GM12878 (cell line): ENCODE measurements at regions not wholly inside any gene's neighbourhood (a gene's known extent, or its start where the extent isn't known, plus 50 kb on each side); places are given as distances from the start of the nearest gene placed in this dataset.
A peak's percentile ranks its signal among the peaks of the same experiment; 100 is the strongest.

ENCODE experiments used
- ATAC-seq: fragments of 200-7000 bp; cut with Tn5 transposase; 3 replicates; pipeline ENCODE4 v1.9.1; 2020; ENCODE audit warnings: mild to moderate bottlenecking, moderate library complexity
- BruUV-seq: library from RNA; stranded (reverse); fragments of 400-500 nt; replicated peaks from 2 replicates; lab custom pipeline; 2021; lab: Mats Ljungman, UMichigan
- CTCF ChIA-PET: fragments of 300-600 bp; sonication (Branson Sonifier 250); formaldehyde crosslinking; extraction: SDS; loops from one replicate; lab custom pipeline; 2021; ENCODE audit warnings: inconsistent platforms; lab: Yijun Ruan, JAX
- POLR2A ChIA-PET: fragments of 350-600 bp; formaldehyde crosslinking; extraction: SDS; loops from one replicate; lab custom pipeline; 2021; ENCODE audit warnings: inconsistent platforms; lab: Charles Lee
- RAD21 ChIA-PET: fragments of 300-600 bp; sonication (Branson Sonifier 250); formaldehyde crosslinking; loops from one replicate; lab custom pipeline; 2023; ENCODE audit warnings: antibody characterized with exemption; ENCODE audit not compliant: unreplicated experiment; lab: Charles Lee
- SMC1A ChIA-PET: fragments of 300-600 bp; sonication (Branson Sonifier 250); formaldehyde crosslinking; loops from one replicate; lab custom pipeline; 2023; ENCODE audit not compliant: unreplicated experiment, uncharacterized antibody; lab: Charles Lee
- DNase-seq: peaks from one replicate; pipeline ENCODE4 v3.0.0-alpha.2; 2011; ENCODE audit warnings: low read depth, low spot score
- FAIRE-seq: peaks from 3 replicates; lab custom pipeline; 2011; peaks lifted over from hg19 to GRCh38; lab: Jason Lieb, UNC
- H2AFZ ChIP-seq: 2 replicates; pipeline ENCODE4 v1.6.0; 2011; ENCODE audit warnings: low read depth, low read length, control low read depth; ENCODE audit not compliant: control insufficient read depth
- H3K27ac ChIP-seq: 2 replicates; pipeline ENCODE4 v1.5.1; 2011; ENCODE audit warnings: control low read depth; ENCODE audit not compliant: control insufficient read depth, insufficient read depth
- H3K27me3 ChIP-seq, 2 experiments: replicated peaks in 1 of 2; 2 replicates each; pipeline versions ENCODE4 v1.6.0 to v1.6.1; 2011; ENCODE audit warnings: low read length in 1 of 2; ENCODE audit not compliant: control insufficient read depth in 2 of 2, insufficient read depth in 2 of 2
- H3K36me3 ChIP-seq, 2 experiments: 2 replicates each; pipeline ENCODE4 v1.5.1; 2011; ENCODE audit warnings: low read length in 1 of 2; ENCODE audit not compliant: control insufficient read depth in 2 of 2, insufficient read depth in 2 of 2
- H3K4me1 ChIP-seq: 2 replicates; pipeline ENCODE4 v1.6.1; 2011; ENCODE audit warnings: mild to moderate bottlenecking, low read length, moderate library complexity, mixed read lengths; ENCODE audit not compliant: control insufficient read depth, insufficient read depth
- H3K4me2 ChIP-seq: 2 replicates; pipeline ENCODE4 v1.6.0; 2011; ENCODE audit warnings: control low read depth; ENCODE audit not compliant: control insufficient read depth, insufficient read depth
- H3K4me3 ChIP-seq: fragments of 200-600 bp; sonication (generic); 2 replicates; pipeline ENCODE4 v1.5.1; 2016
- H3K79me2 ChIP-seq: 2 replicates; pipeline ENCODE4 v1.6.0; 2011; ENCODE audit warnings: low read length; ENCODE audit not compliant: control insufficient read depth, insufficient read depth
- H3K9ac ChIP-seq: 2 replicates; pipeline ENCODE4 v1.8.0; 2011; ENCODE audit warnings: low read length, control low read depth, mixed read lengths; ENCODE audit not compliant: control insufficient read depth, insufficient read depth
- H3K9me3 ChIP-seq: replicated peaks from 3 replicates; pipeline ENCODE4 v1.5.1; 2011; ENCODE audit warnings: mild to moderate bottlenecking, low read length; ENCODE audit not compliant: control insufficient read depth, insufficient read depth
- H4K20me1 ChIP-seq: 2 replicates; pipeline ENCODE4 v1.6.0; 2011; ENCODE audit not compliant: control insufficient read depth, insufficient read depth
- ATF3 ChIP-seq: IDR thresholded peaks from 2 replicates; pipeline ENCODE4 v1.6.1; 2011; ENCODE audit warnings: low read depth, mild to moderate bottlenecking, low read length, moderate library complexity, borderline replicate concordance; ENCODE audit errors: extremely low read depth
- CEBPZ ChIP-seq: fragments of 150-350 bp; IDR thresholded peaks from 2 replicates; pipeline ENCODE4 v1.6.1; 2016; ENCODE audit warnings: low read depth, low read length
- JUNB ChIP-seq: IDR thresholded peaks from 2 replicates; pipeline ENCODE4 v1.6.1; 2016; ENCODE audit warnings: antibody characterized with exemption, mild to moderate bottlenecking
- SPI1 ChIP-seq: IDR thresholded peaks from 2 replicates; pipeline ENCODE4 v1.6.1; 2011; ENCODE audit warnings: low read depth, mild to moderate bottlenecking, low read length, moderate library complexity, borderline replicate concordance; ENCODE audit not compliant: insufficient read depth
- ZNF274 ChIP-seq: IDR thresholded peaks from one replicate; pipeline ENCODE4 v1.8.0; 2011; ENCODE audit not compliant: insufficient read length, insufficient read depth
- WGBS: methylation state at CpG from one replicate; pipeline ENCODE4 v1.1.6; 2016; ENCODE audit warnings: low lambda C conversion rate; ENCODE audit not compliant: insufficient replicate concordance, insufficient coverage; ENCODE audit errors: missing lambda C conversion rate; 5-methylcytosine and 5-hydroxymethylcytosine counted together
- in situ Hi-C: fragments of 300-500 bp; cut with MboI; formaldehyde crosslinking; loops from 9 replicates; pipeline ENCODE4 v1.14.3; 2018; ENCODE audit warnings: mixed read lengths
- intact Hi-C: fragments of 100-400 bp; cut with micrococcal nuclease; formaldehyde crosslinking; loops from one replicate; pipeline ENCODE4 v1.14.2; 2022; ENCODE audit not compliant: unreplicated experiment
- TF ChIP-seq, protein P1 (sequence below): fragments of 450-650 bp; IDR thresholded peaks from 2 replicates; pipeline ENCODE4 v1.6.1; 2017; ENCODE audit warnings: borderline replicate concordance

DNA sequence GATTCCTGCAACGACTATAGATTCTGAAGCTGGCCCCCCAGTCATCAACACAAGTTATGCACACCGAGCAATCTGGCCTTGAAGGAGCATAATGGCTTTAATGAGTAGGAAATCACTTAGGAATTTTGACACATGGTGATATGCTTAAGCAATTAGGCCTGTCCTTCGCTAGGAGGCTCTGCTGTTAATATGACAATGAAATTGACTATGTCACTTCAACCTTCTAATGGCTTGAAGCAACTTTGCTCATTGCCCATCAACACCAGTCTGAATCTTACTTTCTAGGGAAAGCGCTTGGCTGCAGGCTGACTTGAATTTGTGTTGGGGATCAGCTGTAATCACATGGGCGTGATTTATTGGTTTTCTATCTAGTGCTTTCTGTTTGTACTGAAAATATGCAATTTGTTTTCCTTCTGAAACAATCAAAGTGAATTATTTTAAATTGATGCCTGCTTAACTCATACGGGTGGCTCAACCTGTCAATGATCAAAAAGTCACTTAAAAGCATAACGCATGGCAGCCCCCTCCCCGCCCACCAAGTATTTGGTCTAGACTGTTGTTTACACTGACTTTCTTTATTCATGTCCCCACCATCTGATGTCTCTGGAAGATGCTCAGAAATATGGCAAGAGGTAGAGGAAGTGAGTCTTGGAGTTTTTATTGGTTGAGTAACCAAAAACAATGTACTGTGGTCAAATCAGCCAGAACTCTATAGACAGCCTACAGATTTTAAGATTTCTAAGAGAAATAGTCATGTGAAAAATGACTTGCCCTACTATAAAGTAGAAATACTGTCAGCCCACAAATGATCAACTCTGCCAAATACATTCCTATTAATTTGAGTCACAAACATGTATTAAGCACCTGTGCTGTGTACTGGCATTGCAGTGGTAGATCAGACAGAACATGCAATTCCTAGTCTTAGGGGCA is 344.9 kb downstream of the RBM43 start:
- ChIA-PET CTCF (no interaction called here), POLR2A (no interaction called here), SMC1A (no interaction called here), RAD21 (no interaction called here)
- no peaks in the 10 kb centered on the region for H3K79me2 ChIP-seq
- H4K20me1 ChIP-seq: no peaks in the 10 kb centered on the region
- no peak overlapping the region for H3K4me2 ChIP-seq
- no peaks in the 10 kb centered on the region for H3K4me1 ChIP-seq
- WGBS: 25% methylated on average over 8 of the region's 8 CpGs
- H3K27me3 ChIP-seq: no peaks in the 10 kb centered on the region
- no peak for DNase-seq
- TF ChIP-seq SPI1 (peak; percentile 28; the same call in 1 of the 2 replicates), ZNF274 (no peak)
- no TSS peak for BruUV-seq
- H3K4me3 ChIP-seq: no peak overlapping the region
- no peaks in the 10 kb centered on the region for H3K9me3 ChIP-seq
- H2AFZ ChIP-seq: no peak overlapping the region
- peak; percentile 69 for ATAC-seq
- no peaks in the 10 kb centered on the region for H3K36me3 ChIP-seq
- no peak for FAIRE-seq
- intact Hi-C loops (no loop called here), in situ Hi-C loops (no loop called here)
- H3K9ac ChIP-seq: no peak overlapping the region
- no peak overlapping the region for H3K27ac ChIP-seq

DNA sequence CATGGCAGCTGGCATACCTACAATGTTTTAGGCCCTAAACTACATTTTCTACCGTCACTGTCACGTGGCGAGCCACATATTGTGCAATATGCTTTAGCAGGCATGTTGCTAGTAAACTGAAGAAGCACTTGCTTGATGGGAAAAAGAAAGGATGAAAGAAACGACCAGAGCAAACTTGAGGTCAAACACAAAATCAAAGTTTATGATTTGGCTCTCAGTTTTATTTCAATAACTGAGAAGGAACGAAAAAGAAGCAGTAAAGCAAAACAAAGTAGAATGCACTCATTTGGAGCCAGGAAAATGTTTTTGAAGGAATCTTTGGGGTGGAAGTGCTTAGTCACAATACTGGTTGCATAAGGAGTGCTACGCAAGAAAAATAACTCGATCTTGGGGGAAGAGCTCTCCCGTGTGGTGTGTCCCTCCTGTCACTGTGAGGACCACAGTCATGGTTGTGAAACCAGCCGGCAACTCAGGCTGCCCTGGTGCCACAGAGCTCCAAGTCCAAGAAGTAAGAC is 349.8 kb downstream of the RBM43 start:
- CTCF ChIA-PET: interaction anchor here (1.2 kb wide), 1 partner anchor 13 kb away, joined by 4 read pairs; no protein-coding TSS in a partner anchor
- H3K9me3 ChIP-seq: no peaks in the 10 kb centered on the region; the same call in 1 of the 3 replicates
- ATAC-seq (no peak), DNase-seq (no peak), FAIRE-seq (no peak)
- H3K4me3 ChIP-seq: no peak overlapping the region
- POLR2A ChIA-PET: no interaction called here
- RAD21 ChIA-PET: no interaction called here
- no peak overlapping the region for H2AFZ ChIP-seq
- WGBS: 20% methylated on average over 9 of the region's 9 CpGs
- H3K4me2 ChIP-seq: no peak overlapping the region
- in situ Hi-C loops (no loop called here), intact Hi-C loops (no loop called here)
- H3K4me1 ChIP-seq: no peaks in the 10 kb centered on the region; the same call in 1 of the 2 replicates
- no peak overlapping the region for H3K27ac ChIP-seq
- no peaks in the 10 kb centered on the region for H3K27me3 ChIP-seq
- no peak overlapping the region for H3K9ac ChIP-seq
- no peaks in the 10 kb centered on the region for H4K20me1 ChIP-seq
- H3K36me3 ChIP-seq: no peaks in the 10 kb centered on the region
- no peaks in the 10 kb centered on the region for H3K79me2 ChIP-seq
- BruUV-seq: no TSS peak
- SMC1A ChIA-PET: interaction anchor here (0.7 kb wide), 1 partner anchor 1195 kb away, joined by 6 read pairs; no protein-coding TSS in a partner anchor
- TF ChIP-seq JUNB (no peak), CEBPZ (no peak), ATF3 (no peak)
- TF ChIP-seq, protein P1, sequence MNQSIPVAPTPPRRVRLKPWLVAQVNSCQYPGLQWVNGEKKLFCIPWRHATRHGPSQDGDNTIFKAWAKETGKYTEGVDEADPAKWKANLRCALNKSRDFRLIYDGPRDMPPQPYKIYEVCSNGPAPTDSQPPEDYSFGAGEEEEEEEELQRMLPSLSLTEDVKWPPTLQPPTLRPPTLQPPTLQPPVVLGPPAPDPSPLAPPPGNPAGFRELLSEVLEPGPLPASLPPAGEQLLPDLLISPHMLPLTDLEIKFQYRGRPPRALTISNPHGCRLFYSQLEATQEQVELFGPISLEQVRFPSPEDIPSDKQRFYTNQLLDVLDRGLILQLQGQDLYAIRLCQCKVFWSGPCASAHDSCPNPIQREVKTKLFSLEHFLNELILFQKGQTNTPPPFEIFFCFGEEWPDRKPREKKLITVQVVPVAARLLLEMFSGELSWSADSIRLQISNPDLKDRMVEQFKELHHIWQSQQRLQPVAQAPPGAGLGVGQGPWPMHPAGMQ: no peak
